HFFc6 (cell line): ENCODE measurements at regions not wholly inside any gene's neighbourhood (a gene's known extent, or its start where the extent isn't known, plus 50 kb on each side); places are given as distances from the start of the nearest gene placed in this dataset.
"Not testable (repeated sequence)": the region's sequence is repeated elsewhere in the genome, so short reads cannot be mapped to it uniquely, and the experiment has no call there.

Source experiments
- DNase-seq: peaks from one replicate; pipeline ENCODE4 v3.0.0-alpha.2; 2018
- H3K27ac Mint-ChIP-seq: 2 replicates; pipeline ENCODE4 v1.8.0; 2020; ENCODE audit warnings: mild to moderate bottlenecking, mixed read lengths
- H3K27me3 Mint-ChIP-seq: 2 replicates; pipeline ENCODE4 v1.8.0; 2021; ENCODE audit warnings: mild to moderate bottlenecking, moderate library complexity, mixed read lengths; ENCODE audit not compliant: insufficient read depth
- H3K36me3 Mint-ChIP-seq: 2 replicates; pipeline ENCODE4 v1.8.0; 2021; ENCODE audit warnings: low read depth, mixed read lengths
- H3K4me1 Mint-ChIP-seq: 2 replicates; pipeline ENCODE4 v1.8.0; 2020; ENCODE audit warnings: low read depth, mixed read lengths
- H3K4me3 Mint-ChIP-seq: 2 replicates; pipeline ENCODE4 v1.8.0; 2020; ENCODE audit warnings: mild to moderate bottlenecking, moderate library complexity, mixed read lengths
- H3K9me3 Mint-ChIP-seq: 2 replicates; pipeline ENCODE4 v1.8.0; 2020; ENCODE audit warnings: mild to moderate bottlenecking, mixed read lengths
- CTCF ChIP-seq: fragments of 200-600 bp; sonication (generic); IDR thresholded peaks from 2 replicates; pipeline ENCODE4 v1.5.0; 2021; ENCODE audit warnings: antibody characterized with exemption, mild to moderate bottlenecking

- no peak for TF ChIP-seq CTCF
- Mint-ChIP-seq H3K27me3 (no peaks in the 10 kb centered on the region), H3K9me3 (no peaks in the 10 kb centered on the region), H3K4me3 (no peak overlapping the region), H3K36me3 (no peaks in the 10 kb centered on the region), H3K4me1 (no peaks in the 10 kb centered on the region), H3K27ac (no peak overlapping the region)
- no peak for DNase-seq
These were observed 236.1 kb upstream of the EDNRA start for GRCh38 chr4:147244786-147245185.

GRCh38 chr4:147246096-147246495 is 234.8 kb upstream of the EDNRA start:
- Mint-ChIP-seq H3K4me1 (no peaks in the 10 kb centered on the region), H3K27ac (no peak overlapping the region), H3K36me3 (no peaks in the 10 kb centered on the region), H3K27me3 (no peaks in the 10 kb centered on the region; the same call in 1 of the 2 replicates), H3K9me3 (no peaks in the 10 kb centered on the region), H3K4me3 (no peak overlapping the region)
- TF ChIP-seq CTCF: no peak
- no peak for DNase-seq

- H3K4me3 Mint-ChIP-seq, DNase-seq, H3K36me3 Mint-ChIP-seq, H3K9me3 Mint-ChIP-seq, H3K4me1 Mint-ChIP-seq, H3K27me3 Mint-ChIP-seq, H3K27ac Mint-ChIP-seq: not testable (repeated sequence)
These were observed 234.4 kb upstream of the EDNRA start for GRCh38 chr4:147246528-147246927.

GRCh38 chr4:147247579-147247978 is 233.3 kb upstream of the EDNRA start:
- Mint-ChIP-seq H3K9me3 (peaks cover 6% of the 10 kb centered on the region; the same call in 1 of the 2 replicates), H3K4me1 (no peaks in the 10 kb centered on the region), H3K36me3 (no peaks in the 10 kb centered on the region), H3K4me3 (no peak overlapping the region), H3K27me3 (no peaks in the 10 kb centered on the region; the same call in 1 of the 2 replicates), H3K27ac (no peak overlapping the region)
- no peak for TF ChIP-seq CTCF
- DNase-seq: no peak

GRCh38 chr4:147250062-147250461 is 230.8 kb upstream of the EDNRA start:
- no peak for TF ChIP-seq CTCF
- Mint-ChIP-seq H3K4me1 (no peaks in the 10 kb centered on the region), H3K27me3 (peaks cover 2% of the 10 kb centered on the region; the same call in 1 of the 2 replicates), H3K4me3 (no peak overlapping the region), H3K27ac (no peak overlapping the region), H3K9me3 (peaks cover 6% of the 10 kb centered on the region; the same call in 1 of the 2 replicates), H3K36me3 (no peaks in the 10 kb centered on the region)
- DNase-seq: no peak

- not testable (repeated sequence) for H3K27ac Mint-ChIP-seq, H3K9me3 Mint-ChIP-seq, H3K27me3 Mint-ChIP-seq, H3K4me1 Mint-ChIP-seq, H3K36me3 Mint-ChIP-seq, DNase-seq, H3K4me3 Mint-ChIP-seq
These were observed 225.6 kb upstream of the EDNRA start for GRCh38 chr4:147255268-147255667.

GRCh38 chr4:147259271-147259670 is 221.6 kb upstream of the EDNRA start:
- DNase-seq, H3K4me3 Mint-ChIP-seq, H3K36me3 Mint-ChIP-seq, H3K4me1 Mint-ChIP-seq, H3K27ac Mint-ChIP-seq, H3K27me3 Mint-ChIP-seq, H3K9me3 Mint-ChIP-seq: not testable (repeated sequence)
